Liver (tissue), 3 donors: ENCODE measurements at regions not wholly inside any gene's neighbourhood (a gene's known extent, or its start where the extent isn't known, plus 50 kb on each side); places are given as distances from the start of the nearest gene placed in this dataset.

Source experiments
- CTCF ChIP-seq: fragments of 150-350 bp; IDR thresholded peaks from 2 replicates; pipeline ENCODE4 v1.5.1; 2017; ENCODE audit warnings: improper control_type of control experiment, low read depth, low read length; ENCODE audit not compliant: missing input control
- JUND ChIP-seq, 2 donors: IDR thresholded peaks; 2 replicates each; pipeline ENCODE4 v1.6.1; 2016; ENCODE audit warnings: antibody characterized with exemption in 2 of 2
- MAX ChIP-seq: IDR thresholded peaks from 2 replicates; pipeline ENCODE4 v1.6.1; 2016; ENCODE audit warnings: antibody characterized with exemption
- RAD21 ChIP-seq, 2 donors: IDR thresholded peaks; 2 replicates each; pipeline ENCODE4 v1.6.1; 2016; ENCODE audit warnings: antibody characterized with exemption in 2 of 2, mild to moderate bottlenecking in 2 of 2
- REST ChIP-seq: IDR thresholded peaks from 2 replicates; pipeline ENCODE4 v1.6.1; 2016; ENCODE audit warnings: antibody characterized with exemption, mild to moderate bottlenecking
- SP1 ChIP-seq: IDR thresholded peaks from 2 replicates; pipeline ENCODE4 v1.6.1; 2018; ENCODE audit warnings: antibody characterized with exemption, mild to moderate bottlenecking
- TAF1 ChIP-seq: conservative IDR thresholded peaks from 2 replicates; pipeline ENCODE4 v1.6.1; 2016; ENCODE audit warnings: antibody characterized with exemption, mild to moderate bottlenecking
- ZBTB33 ChIP-seq: IDR thresholded peaks from 2 replicates; pipeline ENCODE4 v1.6.1; 2016; ENCODE audit warnings: antibody characterized with exemption
- donor health status: healthy.
- donor health status: healthy.

- TF ChIP-seq CTCF: no peak
- TF ChIP-seq JUND (IDR thresholded peaks at IDR 0.05): no peak
- no peak for TF ChIP-seq MAX
- no peak for TF ChIP-seq REST
- TF ChIP-seq TAF1: no peak
- TF ChIP-seq RAD21 (IDR thresholded peaks at IDR 0.05): no peak
- no peak for TF ChIP-seq ZBTB33
- TF ChIP-seq SP1: no peak
Observed at GRCh38 chr4:107115185-107115847, 79.2 kb upstream of the DKK2 start.
